Astrocyte of the cerebellum (primary cell): ENCODE measurements at regions not wholly inside any gene's neighbourhood (a gene's known extent, or its start where the extent isn't known, plus 50 kb on each side); places are given as distances from the start of the nearest gene placed in this dataset.
A peak's percentile ranks its signal among the peaks of the same experiment; 100 is the strongest.

Experiments
- DNase-seq: peaks from one replicate; pipeline ENCODE4 v3.0.0-alpha.2; 2011; ENCODE audit warnings: low read depth
- H3K4me3 ChIP-seq: 2 replicates; pipeline ENCODE4 v1.5.1; 2011; ENCODE audit warnings: mild to moderate bottlenecking, low read depth, low read length, moderate library complexity
- in situ Hi-C: cut with HindIII; loops from 2 replicates; pipeline ENCODE4 v1.10.0; 2017; ENCODE audit warnings: low sequenced_read_pairs
- TF ChIP-seq, protein P1 (sequence below): IDR thresholded peaks from 2 replicates; pipeline ENCODE4 v1.5.1; 2012; ENCODE audit warnings: low read length, low read depth, moderate library complexity, mild to moderate bottlenecking; ENCODE audit errors: missing control alignments

DNA sequence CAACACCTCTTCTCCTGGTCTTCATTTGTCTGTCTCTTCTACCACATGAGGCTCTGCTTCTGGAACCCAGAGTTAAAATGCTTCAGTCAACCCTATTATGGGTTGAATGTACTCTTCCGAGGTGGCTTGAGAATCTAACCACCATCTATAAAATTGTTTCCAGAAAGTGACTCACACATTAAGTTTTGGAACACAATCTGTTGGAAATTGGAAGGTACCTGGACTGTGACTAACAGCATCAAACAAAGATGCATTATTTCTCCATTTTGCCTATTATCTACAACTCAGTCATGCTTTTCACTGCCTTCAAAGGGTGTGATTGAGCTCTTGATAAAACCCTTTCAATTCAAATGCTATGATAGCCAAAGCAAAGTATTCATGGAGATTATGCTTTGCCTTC is 499.0 kb upstream of the SEMA6D start:
- H3K4me3 ChIP-seq, result no peak overlapping the region
- DNase-seq, result peak; percentile 82
- in situ Hi-C loops, result no loop called here
- TF ChIP-seq, protein P1, sequence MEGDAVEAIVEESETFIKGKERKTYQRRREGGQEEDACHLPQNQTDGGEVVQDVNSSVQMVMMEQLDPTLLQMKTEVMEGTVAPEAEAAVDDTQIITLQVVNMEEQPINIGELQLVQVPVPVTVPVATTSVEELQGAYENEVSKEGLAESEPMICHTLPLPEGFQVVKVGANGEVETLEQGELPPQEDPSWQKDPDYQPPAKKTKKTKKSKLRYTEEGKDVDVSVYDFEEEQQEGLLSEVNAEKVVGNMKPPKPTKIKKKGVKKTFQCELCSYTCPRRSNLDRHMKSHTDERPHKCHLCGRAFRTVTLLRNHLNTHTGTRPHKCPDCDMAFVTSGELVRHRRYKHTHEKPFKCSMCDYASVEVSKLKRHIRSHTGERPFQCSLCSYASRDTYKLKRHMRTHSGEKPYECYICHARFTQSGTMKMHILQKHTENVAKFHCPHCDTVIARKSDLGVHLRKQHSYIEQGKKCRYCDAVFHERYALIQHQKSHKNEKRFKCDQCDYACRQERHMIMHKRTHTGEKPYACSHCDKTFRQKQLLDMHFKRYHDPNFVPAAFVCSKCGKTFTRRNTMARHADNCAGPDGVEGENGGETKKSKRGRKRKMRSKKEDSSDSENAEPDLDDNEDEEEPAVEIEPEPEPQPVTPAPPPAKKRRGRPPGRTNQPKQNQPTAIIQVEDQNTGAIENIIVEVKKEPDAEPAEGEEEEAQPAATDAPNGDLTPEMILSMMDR, result no peak

DNA sequence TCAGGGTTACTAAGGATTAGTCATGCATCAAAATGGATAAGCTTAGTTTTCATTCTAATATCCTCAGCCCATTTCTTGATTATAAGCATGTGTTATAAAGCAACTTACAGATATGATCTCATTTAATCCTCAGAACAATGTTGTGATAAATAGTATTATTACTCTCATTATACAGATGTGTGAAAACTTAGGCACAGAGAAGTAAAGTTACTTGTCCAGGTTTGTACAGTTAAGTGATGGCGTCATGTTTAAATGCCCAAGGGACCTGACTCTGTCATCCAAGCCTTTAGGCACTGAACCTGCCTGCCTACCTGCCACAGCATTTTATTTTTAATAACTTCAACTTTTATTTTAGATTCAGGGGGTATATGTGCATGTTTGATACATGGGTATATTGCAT is 472.9 kb upstream of the SEMA6D start:
- DNase-seq, result no peak
- TF ChIP-seq, protein P1, result no peak
- in situ Hi-C loops, result no loop called here
- no peak overlapping the region for H3K4me3 ChIP-seq

DNA sequence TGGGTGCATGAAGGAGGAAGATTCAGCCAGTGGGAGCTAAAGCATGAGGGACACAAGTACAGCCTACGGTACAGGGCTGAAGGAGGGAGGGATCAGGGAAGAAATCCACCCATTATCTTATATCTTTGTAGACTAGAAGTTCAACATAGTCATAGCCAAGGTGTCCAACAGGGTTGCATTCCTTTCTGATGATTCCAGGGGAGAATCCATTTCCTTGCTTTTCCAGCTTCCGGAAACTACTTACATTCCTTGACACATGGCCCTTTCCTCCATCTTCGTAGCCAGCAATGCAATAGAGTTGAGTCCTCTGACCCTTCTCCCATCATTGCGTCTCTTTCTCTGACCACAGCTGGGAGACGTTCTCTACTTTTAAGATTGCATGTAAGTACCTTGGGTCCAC is 471.0 kb upstream of the SEMA6D start:
- no peak overlapping the region for H3K4me3 ChIP-seq
- in situ Hi-C loops, result no loop called here
- TF ChIP-seq, protein P1, result no peak
- no peak for DNase-seq

DNA sequence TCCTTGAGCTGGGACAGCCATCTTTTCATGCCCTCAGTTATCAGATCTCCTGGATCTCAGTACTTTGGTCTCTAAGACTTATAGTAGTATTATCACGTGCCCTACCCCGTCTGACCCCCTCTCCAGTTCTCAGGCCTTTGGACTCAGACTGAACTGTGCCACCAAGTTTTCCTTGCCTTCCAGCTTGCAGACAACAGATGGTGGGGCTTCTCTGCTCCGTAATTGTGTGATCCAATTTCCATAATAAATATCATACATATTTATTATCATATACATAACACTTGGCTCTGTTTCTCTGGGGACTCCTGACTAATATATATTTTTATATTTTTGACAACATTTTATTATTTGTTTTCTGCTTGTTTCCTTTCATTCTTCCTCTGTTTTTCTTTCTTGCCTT is 458.8 kb upstream of the SEMA6D start:
- in situ Hi-C loops, result no loop called here
- H3K4me3 ChIP-seq, result no peak overlapping the region
- TF ChIP-seq, protein P1, result no peak
- no peak for DNase-seq

DNA sequence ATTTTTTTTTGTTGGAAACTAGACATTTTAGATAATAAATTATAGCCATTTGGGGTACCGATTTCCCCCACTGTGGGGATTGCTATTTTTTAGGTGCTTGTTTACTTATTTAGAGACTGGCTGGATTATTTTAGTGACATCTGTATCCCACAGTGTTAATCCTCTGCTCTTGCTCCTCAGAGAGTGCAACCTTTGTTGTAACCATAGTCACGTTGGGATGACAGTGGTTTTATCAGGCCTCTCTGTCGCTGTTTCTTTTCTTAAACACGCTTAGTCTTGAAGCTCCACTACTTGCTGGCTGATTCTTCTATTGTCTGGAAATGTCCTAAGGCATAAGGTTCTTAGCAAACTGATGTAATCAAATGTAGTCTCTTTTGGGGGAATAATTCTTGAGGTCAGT is 451.6 kb upstream of the SEMA6D start:
- in situ Hi-C loops, result no loop called here
- DNase-seq, result no peak
- TF ChIP-seq, protein P1, result no peak
- H3K4me3 ChIP-seq, result no peak overlapping the region

DNA sequence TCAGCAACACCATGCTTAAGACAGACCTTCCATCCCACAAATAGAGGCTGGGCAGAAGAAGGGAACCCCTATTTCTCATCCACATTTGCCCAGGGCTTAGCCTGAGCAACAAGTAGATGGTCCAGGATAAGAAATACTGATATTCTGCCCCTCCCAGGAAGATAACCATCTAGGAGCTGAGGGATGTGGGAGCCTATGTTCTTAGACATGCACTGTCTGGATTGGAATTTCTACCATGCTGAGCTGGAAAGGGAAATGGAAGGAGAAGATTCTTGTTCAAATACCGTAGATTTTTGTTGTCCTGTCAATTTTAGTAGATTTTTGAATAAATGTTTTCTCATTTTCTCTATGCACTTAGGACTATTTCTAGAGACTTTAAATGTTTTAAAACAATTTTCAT is 450.7 kb upstream of the SEMA6D start:
- in situ Hi-C loops, result no loop called here
- TF ChIP-seq, protein P1, result no peak
- no peak for DNase-seq

DNA sequence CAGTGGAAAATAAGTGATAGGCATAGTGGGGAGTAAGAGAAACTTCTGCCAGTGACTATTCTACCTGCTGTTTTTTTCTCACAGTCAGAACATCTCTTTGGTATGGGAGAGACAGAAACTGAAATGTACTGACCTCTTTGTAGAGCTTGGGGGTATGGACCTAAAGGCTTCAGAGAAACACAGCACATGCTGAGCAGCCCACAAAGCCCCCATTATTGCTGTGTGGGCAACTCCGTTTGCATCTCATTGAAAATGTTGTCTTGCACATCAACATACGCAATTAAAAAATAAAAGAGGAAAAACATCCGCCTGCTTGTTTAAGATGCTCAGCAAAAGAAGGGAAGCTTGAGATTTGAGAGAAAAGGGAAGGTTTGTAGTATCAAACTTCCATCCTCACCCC is 443.4 kb upstream of the SEMA6D start:
- H3K4me3 ChIP-seq, result no peak overlapping the region
- TF ChIP-seq, protein P1, result no peak
- DNase-seq, result no peak
- in situ Hi-C loops, result no loop called here

More for the DNA sequence above, 450.7 kb upstream of the SEMA6D start:
- H3K4me3 ChIP-seq, result no peak overlapping the region
